ENCODE measurements at regions not wholly inside any gene's neighbourhood (a gene's known extent, or its start where the extent isn't known, plus 50 kb on each side); places are given as distances from the start of the nearest gene placed in this dataset.
"Not testable (repeated sequence)": the region's sequence is repeated elsewhere in the genome, so short reads cannot be mapped to it uniquely, and the experiment has no call there.

- H3K27ac Mint-ChIP-seq: no peak overlapping the region
- H3K9me3 Mint-ChIP-seq: no peaks in the 10 kb centered on the region
- H3K4me3 Mint-ChIP-seq: no peak overlapping the region
- intact Hi-C loops (cut with micrococcal nuclease): loop anchor here (5.0 kb wide), 1 partner anchor 128 kb away; no protein-coding TSS in a partner anchor
- H3K4me1 Mint-ChIP-seq (ENCODE audit: low read depth): peaks cover 12% of the 10 kb centered on the region
- no peaks in the 10 kb centered on the region for H3K36me3 Mint-ChIP-seq (ENCODE audit: low read depth)
- peaks cover 5% of the 10 kb centered on the region for H3K27me3 Mint-ChIP-seq
Observed at GRCh38 chr11:33984682-33985389, 66.7 kb upstream of the CAPRIN1 start.

GRCh38 chr11:33982661-33983060, 68.9 kb upstream of the CAPRIN1 start:
- Mint-ChIP-seq H3K9me3 (no peaks in the 10 kb centered on the region), H3K4me1 (ENCODE audit: low read depth) (peaks cover 12% of the 10 kb centered on the region), H3K27ac (no peak overlapping the region), H3K27me3 (peaks cover 5% of the 10 kb centered on the region), H3K36me3 (ENCODE audit: low read depth) (no peaks in the 10 kb centered on the region), H3K4me3 (no peak overlapping the region)
- intact Hi-C loops (cut with micrococcal nuclease): no loop called here

- H3K36me3 Mint-ChIP-seq (ENCODE audit: low read depth): no peaks in the 10 kb centered on the region
- H3K27me3 Mint-ChIP-seq: peaks cover 5% of the 10 kb centered on the region
- peaks cover 12% of the 10 kb centered on the region for H3K4me1 Mint-ChIP-seq (ENCODE audit: low read depth)
- H3K9me3 Mint-ChIP-seq: no peaks in the 10 kb centered on the region
- no peak overlapping the region for H3K4me3 Mint-ChIP-seq
- H3K27ac Mint-ChIP-seq: no peak overlapping the region
- intact Hi-C loops (cut with micrococcal nuclease): no loop called here
Observed at GRCh38 chr11:33980897-33981296, 70.6 kb upstream of the CAPRIN1 start.

- Mint-ChIP-seq H3K27me3 (peaks cover 5% of the 10 kb centered on the region), H3K9me3 (no peaks in the 10 kb centered on the region), H3K36me3 (ENCODE audit: low read depth) (no peaks in the 10 kb centered on the region), H3K4me3 (no peak overlapping the region), H3K27ac (no peak overlapping the region), H3K4me1 (ENCODE audit: low read depth) (peaks cover 12% of the 10 kb centered on the region)
- intact Hi-C loops (cut with micrococcal nuclease): no loop called here
Observed at GRCh38 chr11:33978376-33978775, 73.2 kb upstream of the CAPRIN1 start.

GRCh38 chr11:33977676-33978075, 73.9 kb upstream of the CAPRIN1 start:
- intact Hi-C loops (cut with micrococcal nuclease): no loop called here
- H3K36me3 Mint-ChIP-seq (ENCODE audit: low read depth): no peaks in the 10 kb centered on the region

GRCh38 chr11:33976495-33977199, 74.9 kb upstream of the CAPRIN1 start:
- H3K9me3 Mint-ChIP-seq: no peaks in the 10 kb centered on the region
- H3K36me3 Mint-ChIP-seq (ENCODE audit: low read depth): no peaks in the 10 kb centered on the region
- intact Hi-C loops (cut with micrococcal nuclease): no loop called here
- peaks cover 5% of the 10 kb centered on the region for H3K27me3 Mint-ChIP-seq
- H3K27ac Mint-ChIP-seq: no peak overlapping the region
- peaks cover 19% of the 10 kb centered on the region for H3K4me1 Mint-ChIP-seq (ENCODE audit: low read depth)
- no peak overlapping the region for H3K4me3 Mint-ChIP-seq

More at GRCh38 chr11:33977676-33978075, 73.9 kb upstream of the CAPRIN1 start:
- H3K4me1 Mint-ChIP-seq (ENCODE audit: low read depth): peaks cover 13% of the 10 kb centered on the region
- no peaks in the 10 kb centered on the region for H3K9me3 Mint-ChIP-seq
- H3K27ac Mint-ChIP-seq: no peak overlapping the region
- H3K27me3 Mint-ChIP-seq: peaks cover 5% of the 10 kb centered on the region
- no peak overlapping the region for H3K4me3 Mint-ChIP-seq

- peaks cover 16% of the 10 kb centered on the region for H3K4me1 Mint-ChIP-seq (ENCODE audit: low read depth)
- no peaks in the 10 kb centered on the region for H3K9me3 Mint-ChIP-seq
- intact Hi-C loops (cut with micrococcal nuclease): no loop called here
- no peaks in the 10 kb centered on the region for H3K27me3 Mint-ChIP-seq
- H3K36me3 Mint-ChIP-seq (ENCODE audit: low read depth): no peaks in the 10 kb centered on the region
- no peak overlapping the region for H3K4me3 Mint-ChIP-seq
- H3K27ac Mint-ChIP-seq: no peak overlapping the region
Observed at GRCh38 chr11:33974804-33975203, 76.7 kb upstream of the CAPRIN1 start.

- not testable (repeated sequence) for H3K27ac Mint-ChIP-seq; H3K4me3 Mint-ChIP-seq; H3K27me3 Mint-ChIP-seq; H3K9me3 Mint-ChIP-seq; H3K36me3 Mint-ChIP-seq (ENCODE audit: low read depth)
- H3K4me1 Mint-ChIP-seq (ENCODE audit: low read depth): peaks cover 19% of the 10 kb centered on the region
- intact Hi-C loops (cut with micrococcal nuclease): loop anchor here (1.0 kb wide), 1 partner anchor 113 kb away; no protein-coding TSS in a partner anchor
Observed at GRCh38 chr11:33971530-33971929, 79.7 kb upstream of the LMO2 start.

- intact Hi-C loops (cut with micrococcal nuclease): loop anchor here (1.0 kb wide), 1 partner anchor 113 kb away; no protein-coding TSS in a partner anchor
- H3K4me1 Mint-ChIP-seq (ENCODE audit: low read depth): peaks cover 19% of the 10 kb centered on the region
- no peak overlapping the region for H3K4me3 Mint-ChIP-seq
Observed at GRCh38 chr11:33970984-33971466, 79.1 kb upstream of the LMO2 start.

GRCh38 chr11:33967451-33967850, 75.6 kb upstream of the LMO2 start:
- no peak overlapping the region for H3K4me3 Mint-ChIP-seq
- intact Hi-C loops (cut with micrococcal nuclease): no loop called here

More at GRCh38 chr11:33970984-33971466, 79.1 kb upstream of the LMO2 start:
- Mint-ChIP-seq H3K9me3 (no peaks in the 10 kb centered on the region), H3K27ac (no peak overlapping the region), H3K27me3 (no peaks in the 10 kb centered on the region), H3K36me3 (ENCODE audit: low read depth) (no peaks in the 10 kb centered on the region)

GRCh38 chr11:33965032-33965431, 73.2 kb upstream of the LMO2 start:
- no peak overlapping the region for H3K27ac Mint-ChIP-seq
- intact Hi-C loops (cut with micrococcal nuclease): no loop called here
- no peaks in the 10 kb centered on the region for H3K27me3 Mint-ChIP-seq
- no peaks in the 10 kb centered on the region for H3K36me3 Mint-ChIP-seq (ENCODE audit: low read depth)
- H3K4me3 Mint-ChIP-seq: no peak overlapping the region
- H3K9me3 Mint-ChIP-seq: no peaks in the 10 kb centered on the region
- peaks cover 23% of the 10 kb centered on the region for H3K4me1 Mint-ChIP-seq (ENCODE audit: low read depth)

More at GRCh38 chr11:33967451-33967850, 75.6 kb upstream of the LMO2 start:
- Mint-ChIP-seq H3K9me3 (no peaks in the 10 kb centered on the region), H3K27me3 (no peaks in the 10 kb centered on the region), H3K36me3 (ENCODE audit: low read depth) (no peaks in the 10 kb centered on the region), H3K27ac (no peak overlapping the region), H3K4me1 (ENCODE audit: low read depth) (peaks cover 16% of the 10 kb centered on the region)

- no peaks in the 10 kb centered on the region for H3K36me3 Mint-ChIP-seq (ENCODE audit: low read depth)
- peaks cover 32% of the 10 kb centered on the region for H3K4me1 Mint-ChIP-seq (ENCODE audit: low read depth)
- intact Hi-C loops (cut with micrococcal nuclease): no loop called here
- H3K27ac Mint-ChIP-seq: peak overlapping the region; percentile 55
- no peaks in the 10 kb centered on the region for H3K9me3 Mint-ChIP-seq
- H3K4me3 Mint-ChIP-seq: no peak overlapping the region
- no peaks in the 10 kb centered on the region for H3K27me3 Mint-ChIP-seq
Observed at GRCh38 chr11:33959855-33960400, 68.1 kb upstream of the LMO2 start.

- H3K27me3 Mint-ChIP-seq: no peaks in the 10 kb centered on the region
Observed at GRCh38 chr11:33957304-33957917, 65.5 kb upstream of the LMO2 start.

GRCh38 chr11:33956611-33957010, 64.7 kb upstream of the LMO2 start:
- intact Hi-C loops (cut with micrococcal nuclease): no loop called here
- Mint-ChIP-seq H3K4me1 (ENCODE audit: low read depth) (peaks cover 48% of the 10 kb centered on the region), H3K36me3 (ENCODE audit: low read depth) (no peaks in the 10 kb centered on the region), H3K9me3 (no peaks in the 10 kb centered on the region), H3K27ac (no peak overlapping the region), H3K27me3 (no peaks in the 10 kb centered on the region), H3K4me3 (no peak overlapping the region)

More at GRCh38 chr11:33957304-33957917, 65.5 kb upstream of the LMO2 start:
- Mint-ChIP-seq H3K9me3 (no peaks in the 10 kb centered on the region), H3K4me1 (ENCODE audit: low read depth) (peaks cover 50% of the 10 kb centered on the region), H3K36me3 (ENCODE audit: low read depth) (no peaks in the 10 kb centered on the region), H3K4me3 (no peak overlapping the region), H3K27ac (no peak overlapping the region)
- intact Hi-C loops (cut with micrococcal nuclease): no loop called here
